ENCODE measurements at regions not wholly inside any gene's neighbourhood (a gene's known extent, or its start where the extent isn't known, plus 50 kb on each side); places are given as distances from the start of the nearest gene placed in this dataset.

DNA sequence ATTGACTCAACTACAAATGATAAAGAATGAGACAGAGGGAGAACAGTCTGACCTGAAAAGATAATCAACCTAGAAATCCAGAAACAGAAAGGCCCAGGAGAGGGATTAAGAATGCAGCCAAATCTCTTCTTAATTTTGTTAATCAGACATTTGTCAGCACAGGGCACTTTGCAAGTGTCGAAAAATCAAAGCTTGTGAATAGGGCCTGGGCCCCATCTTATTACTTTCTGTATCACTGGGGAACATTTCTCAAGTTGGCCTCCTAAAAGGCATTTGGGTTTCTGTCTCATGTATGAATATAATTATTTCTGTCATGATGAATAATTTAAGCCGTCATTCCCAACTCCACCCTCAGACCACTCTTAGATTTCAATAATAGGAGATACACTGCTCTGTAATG is 308.4 kb upstream of the PRKCQ start:
- DNase-seq (ENCODE audit: low read depth), result no peak
- TF ChIP-seq MYC (IDR thresholded peaks at IDR 0.05; ENCODE audit: low read depth, low read length) (no peak), POLR2A (IDR thresholded peaks at IDR 0.05; ENCODE audit: extremely low read depth, insufficient read length) (no peak)
- TF ChIP-seq, protein P1, sequence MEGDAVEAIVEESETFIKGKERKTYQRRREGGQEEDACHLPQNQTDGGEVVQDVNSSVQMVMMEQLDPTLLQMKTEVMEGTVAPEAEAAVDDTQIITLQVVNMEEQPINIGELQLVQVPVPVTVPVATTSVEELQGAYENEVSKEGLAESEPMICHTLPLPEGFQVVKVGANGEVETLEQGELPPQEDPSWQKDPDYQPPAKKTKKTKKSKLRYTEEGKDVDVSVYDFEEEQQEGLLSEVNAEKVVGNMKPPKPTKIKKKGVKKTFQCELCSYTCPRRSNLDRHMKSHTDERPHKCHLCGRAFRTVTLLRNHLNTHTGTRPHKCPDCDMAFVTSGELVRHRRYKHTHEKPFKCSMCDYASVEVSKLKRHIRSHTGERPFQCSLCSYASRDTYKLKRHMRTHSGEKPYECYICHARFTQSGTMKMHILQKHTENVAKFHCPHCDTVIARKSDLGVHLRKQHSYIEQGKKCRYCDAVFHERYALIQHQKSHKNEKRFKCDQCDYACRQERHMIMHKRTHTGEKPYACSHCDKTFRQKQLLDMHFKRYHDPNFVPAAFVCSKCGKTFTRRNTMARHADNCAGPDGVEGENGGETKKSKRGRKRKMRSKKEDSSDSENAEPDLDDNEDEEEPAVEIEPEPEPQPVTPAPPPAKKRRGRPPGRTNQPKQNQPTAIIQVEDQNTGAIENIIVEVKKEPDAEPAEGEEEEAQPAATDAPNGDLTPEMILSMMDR (IDR thresholded peaks at IDR 0.05; ENCODE audit: low read depth, low read length), result no peak
- TF ChIP-seq, protein P2, sequence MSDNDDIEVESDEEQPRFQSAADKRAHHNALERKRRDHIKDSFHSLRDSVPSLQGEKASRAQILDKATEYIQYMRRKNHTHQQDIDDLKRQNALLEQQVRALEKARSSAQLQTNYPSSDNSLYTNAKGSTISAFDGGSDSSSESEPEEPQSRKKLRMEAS (IDR thresholded peaks at IDR 0.05; ENCODE audit: low read depth, low read length), result no peak

DNA sequence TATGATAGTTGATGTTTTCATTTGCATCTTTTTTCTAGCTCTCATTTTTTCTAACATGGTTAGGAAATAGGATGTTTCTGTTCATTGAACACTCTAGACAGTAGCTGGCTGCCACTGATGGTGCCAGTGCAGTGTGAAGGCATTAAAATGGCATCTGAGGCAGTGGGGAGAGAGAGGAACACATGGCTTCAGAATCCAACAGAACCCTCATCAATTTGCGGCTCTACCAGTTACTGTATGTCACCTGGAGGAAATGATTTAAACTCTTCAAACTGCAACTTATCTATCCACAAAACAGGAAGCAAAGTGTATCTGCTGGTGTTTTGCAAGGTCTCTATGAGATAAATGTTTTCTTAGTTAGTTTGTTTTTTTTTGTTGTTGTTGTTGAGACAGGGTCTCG is 305.2 kb upstream of the PRKCQ start:
- TF ChIP-seq MYC (IDR thresholded peaks at IDR 0.05; ENCODE audit: low read depth, low read length), result no peak
- no peak for TF ChIP-seq POLR2A (IDR thresholded peaks at IDR 0.05; ENCODE audit: extremely low read depth, insufficient read length)
- TF ChIP-seq, protein P2 (IDR thresholded peaks at IDR 0.05; ENCODE audit: low read depth, low read length), result no peak
- TF ChIP-seq, protein P1 (IDR thresholded peaks at IDR 0.05; ENCODE audit: low read depth, low read length), result no peak
- peak; percentile 1 for DNase-seq (ENCODE audit: low read depth)
- no peak overlapping the region for H3K4me3 ChIP-seq (ENCODE audit: low read depth, low read length)

More for the DNA sequence above, 308.4 kb upstream of the PRKCQ start:
- H3K4me3 ChIP-seq (ENCODE audit: low read depth, low read length), result no peak overlapping the region

DNA sequence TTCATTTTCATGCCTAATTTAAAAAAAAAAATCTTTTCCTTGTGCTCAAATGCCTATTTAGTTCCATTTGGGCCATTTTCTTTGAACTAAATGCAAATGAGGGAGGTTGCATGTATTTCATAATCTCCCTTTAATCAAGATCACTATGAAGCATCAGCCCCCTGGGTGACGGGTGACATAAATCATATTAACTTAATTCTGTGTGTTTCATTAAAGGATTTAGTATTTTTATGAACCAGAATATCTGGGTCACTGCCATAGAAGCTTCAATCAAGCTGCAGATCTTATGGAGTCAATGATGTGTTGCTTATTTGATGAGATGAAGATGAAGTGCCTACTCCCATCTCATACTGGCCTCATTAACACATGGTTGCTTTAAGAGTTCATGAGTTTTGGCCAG is 301.9 kb upstream of the PRKCQ start:
- H3K4me3 ChIP-seq (ENCODE audit: low read depth, low read length), result no peak overlapping the region
- no peak for DNase-seq (ENCODE audit: low read depth)
- TF ChIP-seq, protein P2 (IDR thresholded peaks at IDR 0.05; ENCODE audit: low read depth, low read length), result no peak
- TF ChIP-seq, protein P1 (IDR thresholded peaks at IDR 0.05; ENCODE audit: low read depth, low read length), result no peak
- no peak for TF ChIP-seq POLR2A (IDR thresholded peaks at IDR 0.05; ENCODE audit: extremely low read depth, insufficient read length)
- TF ChIP-seq MYC (IDR thresholded peaks at IDR 0.05; ENCODE audit: low read depth, low read length), result no peak

DNA sequence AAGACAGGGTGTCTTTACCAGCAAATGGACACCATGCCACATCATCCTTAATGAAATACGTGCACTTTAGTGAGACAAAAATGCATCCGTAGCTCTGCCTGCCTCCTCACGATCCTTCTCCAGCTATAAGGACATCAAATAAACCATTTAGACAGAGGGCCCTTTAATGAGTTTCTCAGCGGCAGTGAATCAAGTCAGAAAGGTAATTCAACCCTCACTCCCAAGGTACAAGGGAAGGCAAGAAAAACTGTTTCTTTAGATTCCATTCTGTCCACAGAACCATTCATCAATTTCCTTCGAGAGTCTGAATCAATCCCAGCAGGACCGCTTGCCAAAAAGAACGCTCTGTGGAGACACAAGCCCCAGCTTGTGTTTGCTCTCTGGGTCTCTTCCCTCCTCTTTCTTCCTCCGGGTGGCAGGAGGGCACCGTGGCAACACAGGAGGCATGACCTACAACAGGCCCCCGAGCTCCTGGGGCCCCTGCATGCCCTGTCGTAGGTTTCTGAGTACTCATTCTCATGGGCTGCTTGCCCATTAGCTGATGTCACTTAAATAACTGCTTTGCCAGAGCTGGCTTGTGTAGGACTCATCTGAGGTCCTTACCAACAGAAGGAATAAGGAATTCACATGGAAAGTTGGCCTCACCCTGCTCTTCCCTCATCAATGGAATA is 297.8 kb upstream of the PRKCQ start:
- no peak overlapping the region for H3K4me3 ChIP-seq (ENCODE audit: low read depth, low read length)
- DNase-seq (ENCODE audit: low read depth), result peak; percentile 34
- TF ChIP-seq, protein P1 (IDR thresholded peaks at IDR 0.05; ENCODE audit: low read depth, low read length), result no peak
- TF ChIP-seq POLR2A (IDR thresholded peaks at IDR 0.05; ENCODE audit: extremely low read depth, insufficient read length), result no peak

DNA sequence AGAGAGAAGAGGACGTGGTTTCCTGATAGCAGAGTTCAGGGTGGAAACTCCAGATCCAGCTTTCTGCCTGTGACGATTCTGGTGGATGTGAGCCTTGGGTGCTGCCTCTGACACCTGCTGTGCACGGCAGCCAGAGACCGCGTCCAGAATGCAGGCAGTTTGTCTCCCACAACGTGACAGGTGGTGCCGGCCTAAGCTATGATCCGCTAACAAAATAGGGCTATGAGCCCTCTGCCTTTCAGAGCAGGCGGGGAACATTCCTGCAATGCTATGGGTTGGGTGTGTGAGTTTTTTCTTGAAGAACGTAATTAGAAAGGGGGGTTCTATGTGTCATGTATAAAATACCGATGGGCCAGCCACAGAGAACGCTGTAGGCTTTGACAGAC is 297.3 kb upstream of the PRKCQ start:
- TF ChIP-seq, protein P1 (IDR thresholded peaks at IDR 0.05; ENCODE audit: low read depth, low read length), result no peak
- TF ChIP-seq, protein P2 (IDR thresholded peaks at IDR 0.05; ENCODE audit: low read depth, low read length), result no peak
- TF ChIP-seq MYC (IDR thresholded peaks at IDR 0.05; ENCODE audit: low read depth, low read length), result no peak
- no peak for TF ChIP-seq POLR2A (IDR thresholded peaks at IDR 0.05; ENCODE audit: extremely low read depth, insufficient read length)
- DNase-seq (ENCODE audit: low read depth), result no peak
- H3K4me3 ChIP-seq (ENCODE audit: low read depth, low read length), result no peak overlapping the region

Measured in NB4 (cell line).